HepG2 (cell line): ENCODE measurements at regions not wholly inside any gene's neighbourhood (a gene's known extent, or its start where the extent isn't known, plus 50 kb on each side); places are given as distances from the start of the nearest gene placed in this dataset.

Experiments used
- ATAC-seq: fragments of 200-7000 bp; cut with Tn5 transposase; 3 replicates; pipeline ENCODE4 v1.9.1; 2020; ENCODE audit warnings: mild to moderate bottlenecking, moderate library complexity
- BruUV-seq: library from RNA; stranded (reverse); fragments of 400-500 nt; replicated peaks from 2 replicates; lab custom pipeline; 2021; lab: Mats Ljungman, UMichigan
- CTCF ChIA-PET: fragments of 300-600 bp; formaldehyde crosslinking; extraction: SDS; loops from one replicate; lab custom pipeline; 2021; ENCODE audit warnings: low total read pairs, inconsistent platforms, low intra/inter-chr PET ratio; lab: Yijun Ruan, JAX
- POLR2A ChIA-PET: fragments of 350-600 bp; sonication (Branson Sonifier 250); formaldehyde crosslinking; loops from one replicate; lab custom pipeline; 2020; ENCODE audit warnings: antibody characterized with exemption, inconsistent platforms; lab: Yijun Ruan, JAX
- DNase-seq: peaks from one replicate; pipeline ENCODE4 v3.0.0-alpha.2; 2015; ENCODE audit warnings: low spot score
- FAIRE-seq: peaks from 3 replicates; lab custom pipeline; 2011; peaks lifted over from hg19 to GRCh38; lab: Jason Lieb, UNC
- H2AFZ ChIP-seq: one replicate; pipeline ENCODE4 v1.6.1; 2011; ENCODE audit warnings: low read length, inconsistent platforms
- H3K27ac ChIP-seq: fragments of 300-600 bp; 3 replicates; pipeline ENCODE4 v1.8.0; 2011; ENCODE audit warnings: mixed run types, mild to moderate bottlenecking, mixed read lengths, low read length, inconsistent platforms; ENCODE audit not compliant: insufficient read depth; ENCODE audit errors: extremely low read length
- H3K27me3 ChIP-seq, 2 experiments: fragments of 200-600 bp in 1 of 2; 2 replicates in 1 of 2; 3 replicates in 1 of 2; pipeline versions ENCODE4 v1.6.0 to v1.8.0; 2011; ENCODE audit warnings: low read length in 2 of 2, mild to moderate bottlenecking in 2 of 2, moderate library complexity in 2 of 2, inconsistent platforms in 1 of 2; ENCODE audit not compliant: insufficient read depth in 2 of 2, control insufficient read depth in 1 of 2
- H3K36me3 ChIP-seq, 2 experiments: fragments of 200-600 bp in 1 of 2; replicated peaks in 1 of 2; 2 replicates in 1 of 2; 3 replicates in 1 of 2; pipeline versions ENCODE4 v1.5.1 to v1.8.0; 2011; ENCODE audit warnings: low read length in 2 of 2, inconsistent platforms in 1 of 2; ENCODE audit not compliant: insufficient read depth in 2 of 2, control insufficient read depth in 1 of 2
- H3K4me1 ChIP-seq: 2 replicates; pipeline ENCODE4 v1.5.1; 2012; ENCODE audit warnings: low read length, inconsistent platforms; ENCODE audit not compliant: insufficient read depth
- H3K4me2 ChIP-seq: 2 replicates; pipeline ENCODE4 v1.6.0; 2011; ENCODE audit warnings: low read depth, low read length, inconsistent platforms
- H3K4me3 ChIP-seq, 3 experiments: fragments of 200-600 bp in 1 of 3; sonication (generic), shearing (Covaris generic) in 1 of 3; replicated peaks in 1 of 3; 2 replicates each; pipeline ENCODE4 v1.5.1; 2011 to 2016; ENCODE audit warnings: low read length in 3 of 3, inconsistent platforms in 2 of 3, low read depth in 2 of 3, mild to moderate bottlenecking in 2 of 3, control low read depth in 1 of 3, mixed read lengths in 1 of 3; ENCODE audit not compliant: insufficient read depth in 1 of 3
- H3K79me2 ChIP-seq: one replicate; pipeline ENCODE4 v1.6.1; 2011; ENCODE audit warnings: low read length, inconsistent platforms; ENCODE audit not compliant: insufficient read depth
- H3K9ac ChIP-seq: 2 replicates; pipeline ENCODE4 v1.6.0; 2011; ENCODE audit warnings: mild to moderate bottlenecking, low read depth, low read length, inconsistent platforms; ENCODE audit not compliant: insufficient read depth
- H3K9me3 ChIP-seq: 2 replicates; pipeline ENCODE4 v1.5.1; 2012; ENCODE audit warnings: mild to moderate bottlenecking, low read length
- H4K20me1 ChIP-seq: 2 replicates; pipeline ENCODE4 v1.6.0; 2011; ENCODE audit warnings: inconsistent platforms, mild to moderate bottlenecking, low read length, moderate library complexity; ENCODE audit not compliant: insufficient read depth
- ARHGAP35 ChIP-seq: sonication (generic); formaldehyde crosslinking; IDR thresholded peaks from 2 replicates; pipeline ENCODE4 v1.9.0; 2022; ENCODE audit warnings: mild to moderate bottlenecking, inconsistent platforms, moderate library complexity, missing genetic modification reagents, borderline replicate concordance
- ATAD3A ChIP-seq: sonication (generic); formaldehyde crosslinking; IDR thresholded peaks from 2 replicates; pipeline ENCODE4 v1.4.0; 2020; ENCODE audit warnings: missing genetic modification reagents
- NRL ChIP-seq: sonication (generic); formaldehyde crosslinking; IDR thresholded peaks from 2 replicates; pipeline ENCODE4 v1.5.0; 2020; ENCODE audit warnings: missing genetic modification reagents, mild to moderate bottlenecking, moderate library complexity, borderline replicate concordance
- RAD51 ChIP-seq: fragments of 450-650 bp; IDR thresholded peaks from 2 replicates; pipeline ENCODE4 v1.6.1; 2016; ENCODE audit warnings: borderline replicate concordance
- RFXAP ChIP-seq: sonication (generic); formaldehyde crosslinking; IDR thresholded peaks from 2 replicates; pipeline ENCODE4 v1.4.0; 2020; ENCODE audit warnings: missing genetic modification reagents, borderline replicate concordance
- ZNF749 ChIP-seq: sonication (generic); formaldehyde crosslinking; IDR thresholded peaks from 2 replicates; pipeline ENCODE4 v1.8.0; 2022; ENCODE audit warnings: mild to moderate bottlenecking, missing genetic modification reagents, moderate library complexity, borderline replicate concordance
- WGBS: methylation state at CpG from one replicate; pipeline ENCODE4 v1.1.6; 2017; ENCODE audit warnings: low lambda C conversion rate; 5-methylcytosine and 5-hydroxymethylcytosine counted together
- in situ Hi-C: cut with HindIII; loops from 2 replicates; pipeline ENCODE4 v1.10.0; 2017; ENCODE audit warnings: low pct_unique_long_range_greater_than_20kb; ENCODE audit not compliant: extremely low pct_ligation_motif_present
- intact Hi-C: fragments of 100-400 bp; cut with micrococcal nuclease; formaldehyde crosslinking; loops from one replicate; pipeline ENCODE4 v1.10.0; 2022; ENCODE audit not compliant: unreplicated experiment
- TF ChIP-seq, protein P1 (sequence below), 2 experiments: sonication (generic) in 1 of 2; formaldehyde crosslinking in 1 of 2; IDR thresholded peaks; 2 replicates each; pipeline versions ENCODE4 v1.5.1 to v1.6.1; 2011 to 2020; ENCODE audit warnings: borderline replicate concordance in 1 of 2, low read depth in 1 of 2, low read length in 1 of 2, mild to moderate bottlenecking in 1 of 2, missing genetic modification reagents in 1 of 2, moderate library complexity in 1 of 2
- TF ChIP-seq, protein P2 (sequence below): IDR thresholded peaks from 2 replicates; pipeline ENCODE4 v1.6.1; 2016; ENCODE audit warnings: low read depth, control low read depth
- TF ChIP-seq, protein P3 (sequence below): sonication (generic); formaldehyde crosslinking; conservative IDR thresholded peaks from 2 replicates; pipeline ENCODE4 v1.5.0; 2020; ENCODE audit warnings: missing genetic modification reagents
- TF ChIP-seq, protein P4 (sequence below): sonication (generic); formaldehyde crosslinking; IDR thresholded peaks from 2 replicates; pipeline ENCODE4 v1.5.0; 2020; ENCODE audit warnings: missing genetic modification reagents

DNA sequence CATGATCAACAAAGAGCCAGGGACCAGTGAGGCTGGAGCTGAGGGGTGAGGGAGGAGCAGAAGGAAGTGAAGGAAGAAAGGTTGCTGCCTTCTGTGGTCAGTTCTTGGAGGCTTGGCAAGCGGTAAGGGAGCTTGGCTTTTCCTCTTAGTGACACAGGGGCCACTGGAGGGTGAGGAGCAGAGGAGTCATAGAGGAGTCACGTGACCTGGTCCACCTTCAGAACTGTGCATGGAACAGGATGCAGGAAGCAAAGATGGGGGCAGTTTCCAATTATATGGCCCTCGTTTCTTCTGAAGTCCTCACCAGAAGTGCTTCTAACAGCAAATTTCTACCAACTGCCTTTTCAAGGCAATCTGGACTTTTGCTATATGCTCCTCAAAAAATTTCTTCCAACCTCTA, 326.9 kb upstream of the SMIM21 start:
- FAIRE-seq (no peak), ATAC-seq (no peak)
- Histone ChIP-seq H3K9ac (no peak overlapping the region), H3K4me1 (no peaks in the 10 kb centered on the region), H3K4me2 (no peak overlapping the region), H3K27ac (no peak overlapping the region), H3K36me3 (no peaks in the 10 kb centered on the region), H2AFZ (no peak overlapping the region), H3K27me3 (peaks cover 0 to 7% of the 10 kb centered on the region in 2 experiments; a peak in 1 of 5 replicates), H3K4me3 (no peak overlapping the region), H3K79me2 (no peaks in the 10 kb centered on the region)
- BruUV-seq: no TSS peak
- in situ Hi-C loops: no loop called here
- CTCF ChIA-PET: no interaction called here
- intact Hi-C loops: no loop called here
- 2% methylated on average over 3 of the region's 3 CpGs for WGBS
- POLR2A ChIA-PET: no interaction called here
- TF ChIP-seq, protein P1, sequence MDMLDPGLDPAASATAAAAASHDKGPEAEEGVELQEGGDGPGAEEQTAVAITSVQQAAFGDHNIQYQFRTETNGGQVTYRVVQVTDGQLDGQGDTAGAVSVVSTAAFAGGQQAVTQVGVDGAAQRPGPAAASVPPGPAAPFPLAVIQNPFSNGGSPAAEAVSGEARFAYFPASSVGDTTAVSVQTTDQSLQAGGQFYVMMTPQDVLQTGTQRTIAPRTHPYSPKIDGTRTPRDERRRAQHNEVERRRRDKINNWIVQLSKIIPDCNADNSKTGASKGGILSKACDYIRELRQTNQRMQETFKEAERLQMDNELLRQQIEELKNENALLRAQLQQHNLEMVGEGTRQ (IDR thresholded peaks at IDR 0.05; ENCODE audit: low read depth, low read length): peak; percentile 67
- TF ChIP-seq, protein P1 (CRISPR knock-in tag; IDR thresholded peaks at IDR 0.05; ENCODE audit: borderline replicate concordance): no peak
- TF ChIP-seq RAD51: peak; percentile 84
- TF ChIP-seq, protein P2, sequence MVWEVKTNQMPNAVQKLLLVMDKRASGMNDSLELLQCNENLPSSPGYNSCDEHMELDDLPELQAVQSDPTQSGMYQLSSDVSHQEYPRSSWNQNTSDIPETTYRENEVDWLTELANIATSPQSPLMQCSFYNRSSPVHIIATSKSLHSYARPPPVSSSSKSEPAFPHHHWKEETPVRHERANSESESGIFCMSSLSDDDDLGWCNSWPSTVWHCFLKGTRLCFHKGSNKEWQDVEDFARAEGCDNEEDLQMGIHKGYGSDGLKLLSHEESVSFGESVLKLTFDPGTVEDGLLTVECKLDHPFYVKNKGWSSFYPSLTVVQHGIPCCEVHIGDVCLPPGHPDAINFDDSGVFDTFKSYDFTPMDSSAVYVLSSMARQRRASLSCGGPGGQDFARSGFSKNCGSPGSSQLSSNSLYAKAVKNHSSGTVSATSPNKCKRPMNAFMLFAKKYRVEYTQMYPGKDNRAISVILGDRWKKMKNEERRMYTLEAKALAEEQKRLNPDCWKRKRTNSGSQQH (CRISPR knock-in tag): no peak
- TF ChIP-seq, all 625 proteins: peak for 2
- DNase-seq: no peak
- Histone ChIP-seq H4K20me1 (no peaks in the 10 kb centered on the region), H3K9me3 (no peaks in the 10 kb centered on the region)

DNA sequence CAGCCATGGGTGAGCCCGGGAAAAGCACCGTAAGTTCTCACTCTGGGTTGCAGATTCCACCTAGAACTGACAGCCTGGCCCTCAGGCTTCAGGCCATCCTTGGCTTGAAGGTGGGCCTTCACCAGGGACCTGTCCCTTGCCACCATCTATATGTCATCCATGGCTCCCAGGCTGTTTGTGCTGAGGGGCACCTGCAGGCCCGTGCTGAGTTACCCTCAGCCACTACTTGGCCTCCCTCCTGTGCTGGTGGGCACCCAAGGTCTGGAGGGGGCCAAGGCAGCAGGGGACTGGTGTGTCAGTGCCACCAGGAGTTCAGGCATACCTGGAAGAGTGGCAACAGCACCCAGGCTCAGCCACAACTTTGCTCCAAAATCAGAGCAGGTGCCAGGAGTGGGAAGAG, 326.2 kb upstream of the SMIM21 start:
- intact Hi-C loops (no loop called here), in situ Hi-C loops (no loop called here)
- ChIA-PET POLR2A (no interaction called here), CTCF (no interaction called here)
- ATAC-seq (no peak), DNase-seq (no peak), FAIRE-seq (no peak)
- no peaks in the 10 kb centered on the region for H4K20me1 ChIP-seq
- no peaks in the 10 kb centered on the region for H3K4me1 ChIP-seq
- BruUV-seq: no TSS peak
- no peaks in the 10 kb centered on the region for H3K9me3 ChIP-seq
- no peak overlapping the region for H3K4me2 ChIP-seq
- H3K27me3 ChIP-seq: peaks cover 0 to 7% of the 10 kb centered on the region in 2 experiments; a peak in 1 of 5 replicates
- H3K9ac ChIP-seq: no peak overlapping the region
- H2AFZ ChIP-seq: no peak overlapping the region
- H3K79me2 ChIP-seq: no peaks in the 10 kb centered on the region
- 0% methylated on average over 1 of the region's 3 CpGs for WGBS
- H3K36me3 ChIP-seq: no peaks in the 10 kb centered on the region
- H3K4me3 ChIP-seq: no peak overlapping the region
- no peak overlapping the region for H3K27ac ChIP-seq
- TF ChIP-seq ARHGAP35 (CRISPR knock-in tag) (no peak), ZNF749 (CRISPR knock-in tag) (no peak), NRL (no peak), RFXAP (CRISPR knock-in tag) (no peak), ATAD3A (CRISPR knock-in tag) (no peak)
- TF ChIP-seq, protein P3, sequence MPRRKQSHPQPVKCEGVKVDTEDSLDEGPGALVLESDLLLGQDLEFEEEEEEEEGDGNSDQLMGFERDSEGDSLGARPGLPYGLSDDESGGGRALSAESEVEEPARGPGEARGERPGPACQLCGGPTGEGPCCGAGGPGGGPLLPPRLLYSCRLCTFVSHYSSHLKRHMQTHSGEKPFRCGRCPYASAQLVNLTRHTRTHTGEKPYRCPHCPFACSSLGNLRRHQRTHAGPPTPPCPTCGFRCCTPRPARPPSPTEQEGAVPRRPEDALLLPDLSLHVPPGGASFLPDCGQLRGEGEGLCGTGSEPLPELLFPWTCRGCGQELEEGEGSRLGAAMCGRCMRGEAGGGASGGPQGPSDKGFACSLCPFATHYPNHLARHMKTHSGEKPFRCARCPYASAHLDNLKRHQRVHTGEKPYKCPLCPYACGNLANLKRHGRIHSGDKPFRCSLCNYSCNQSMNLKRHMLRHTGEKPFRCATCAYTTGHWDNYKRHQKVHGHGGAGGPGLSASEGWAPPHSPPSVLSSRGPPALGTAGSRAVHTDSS (CRISPR knock-in tag): no peak
- TF ChIP-seq, protein P4, sequence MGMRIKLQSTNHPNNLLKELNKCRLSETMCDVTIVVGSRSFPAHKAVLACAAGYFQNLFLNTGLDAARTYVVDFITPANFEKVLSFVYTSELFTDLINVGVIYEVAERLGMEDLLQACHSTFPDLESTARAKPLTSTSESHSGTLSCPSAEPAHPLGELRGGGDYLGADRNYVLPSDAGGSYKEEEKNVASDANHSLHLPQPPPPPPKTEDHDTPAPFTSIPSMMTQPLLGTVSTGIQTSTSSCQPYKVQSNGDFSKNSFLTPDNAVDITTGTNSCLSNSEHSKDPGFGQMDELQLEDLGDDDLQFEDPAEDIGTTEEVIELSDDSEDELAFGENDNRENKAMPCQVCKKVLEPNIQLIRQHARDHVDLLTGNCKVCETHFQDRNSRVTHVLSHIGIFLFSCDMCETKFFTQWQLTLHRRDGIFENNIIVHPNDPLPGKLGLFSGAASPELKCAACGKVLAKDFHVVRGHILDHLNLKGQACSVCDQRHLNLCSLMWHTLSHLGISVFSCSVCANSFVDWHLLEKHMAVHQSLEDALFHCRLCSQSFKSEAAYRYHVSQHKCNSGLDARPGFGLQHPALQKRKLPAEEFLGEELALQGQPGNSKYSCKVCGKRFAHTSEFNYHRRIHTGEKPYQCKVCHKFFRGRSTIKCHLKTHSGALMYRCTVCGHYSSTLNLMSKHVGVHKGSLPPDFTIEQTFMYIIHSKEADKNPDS (CRISPR knock-in tag): no peak
